Panc1 (cell line): ENCODE measurements at regions not wholly inside any gene's neighbourhood (a gene's known extent, or its start where the extent isn't known, plus 50 kb on each side); places are given as distances from the start of the nearest gene placed in this dataset.

Source experiments
- CTCF ChIP-seq: fragments of 450-650 bp; IDR thresholded peaks from 2 replicates; pipeline ENCODE4 v1.5.1; 2017; ENCODE audit warnings: mild to moderate bottlenecking
- POLR2AphosphoS5 ChIP-seq: IDR thresholded peaks from 2 replicates; pipeline ENCODE4 v1.6.1; 2012; ENCODE audit warnings: mild to moderate bottlenecking, low read depth, low read length, moderate library complexity
- REST ChIP-seq, 2 experiments: IDR thresholded peaks; 2 replicates each; pipeline ENCODE4 v1.6.1; 2011 to 2012; ENCODE audit warnings: low read depth in 2 of 2, control low read depth in 1 of 2, low read length in 1 of 2, mild to moderate bottlenecking in 1 of 2, moderate library complexity in 1 of 2; ENCODE audit not compliant: insufficient read depth in 1 of 2
- SIN3A ChIP-seq: IDR thresholded peaks from 2 replicates; pipeline ENCODE4 v1.6.1; 2012; ENCODE audit warnings: low read depth, mild to moderate bottlenecking, low read length, moderate library complexity, borderline replicate concordance; ENCODE audit not compliant: insufficient read depth

- TF ChIP-seq SIN3A (no peak), CTCF (no peak), REST (IDR thresholded peaks at IDR 0.05; ENCODE audit: insufficient read depth in 1 of 2, low read depth in 2 of 2, low read length in 1 of 2) (no peak), POLR2AphosphoS5 (no peak)
Measured at GRCh38 chr6:132187816-132188215, 213.5 kb downstream of the MOXD1 start.
